ENCODE measurements at regions not wholly inside any gene's neighbourhood (a gene's known extent, or its start where the extent isn't known, plus 50 kb on each side); places are given as distances from the start of the nearest gene placed in this dataset.

GRCh38 chr5:143505354-143505753, 101.9 kb upstream of the NR3C1 start:
- Histone ChIP-seq H3K79me2 (no peaks in the 10 kb centered on the region), H3K4me3 (no peak overlapping the region), H3K9me2 (replicated peaks; ENCODE audit: insufficient read depth) (no peaks in the 10 kb centered on the region), H3K27ac (no peak overlapping the region), H2AFZ (no peak overlapping the region), H3K36me3 (replicated peaks; ENCODE audit: insufficient read depth, low read depth) (no peaks in the 10 kb centered on the region), H3K27me3 (no peaks in the 10 kb centered on the region), H3K4me2 (no peak overlapping the region), H4K20me1 (ENCODE audit: insufficient read depth, poor library complexity, severe bottlenecking) (no peaks in the 10 kb centered on the region), H3K4me1 (ENCODE audit: insufficient read depth) (peaks cover 12% of the 10 kb centered on the region), H3K9me3 (ENCODE audit: low read depth) (no peaks in the 10 kb centered on the region)
- DNase-seq (ENCODE audit: low spot score), result no peak
- TF ChIP-seq EZH2phosphoT487 (IDR thresholded peaks at IDR 0.05; ENCODE audit: low read depth, severe bottlenecking, unreplicated experiment), result no peak
- TF ChIP-seq CTCF (IDR thresholded peaks at IDR 0.05; ENCODE audit: poor library complexity), result no peak
- TF ChIP-seq EZH2 (IDR thresholded peaks at IDR 0.05; ENCODE audit: borderline replicate concordance), result no peak

DNA sequence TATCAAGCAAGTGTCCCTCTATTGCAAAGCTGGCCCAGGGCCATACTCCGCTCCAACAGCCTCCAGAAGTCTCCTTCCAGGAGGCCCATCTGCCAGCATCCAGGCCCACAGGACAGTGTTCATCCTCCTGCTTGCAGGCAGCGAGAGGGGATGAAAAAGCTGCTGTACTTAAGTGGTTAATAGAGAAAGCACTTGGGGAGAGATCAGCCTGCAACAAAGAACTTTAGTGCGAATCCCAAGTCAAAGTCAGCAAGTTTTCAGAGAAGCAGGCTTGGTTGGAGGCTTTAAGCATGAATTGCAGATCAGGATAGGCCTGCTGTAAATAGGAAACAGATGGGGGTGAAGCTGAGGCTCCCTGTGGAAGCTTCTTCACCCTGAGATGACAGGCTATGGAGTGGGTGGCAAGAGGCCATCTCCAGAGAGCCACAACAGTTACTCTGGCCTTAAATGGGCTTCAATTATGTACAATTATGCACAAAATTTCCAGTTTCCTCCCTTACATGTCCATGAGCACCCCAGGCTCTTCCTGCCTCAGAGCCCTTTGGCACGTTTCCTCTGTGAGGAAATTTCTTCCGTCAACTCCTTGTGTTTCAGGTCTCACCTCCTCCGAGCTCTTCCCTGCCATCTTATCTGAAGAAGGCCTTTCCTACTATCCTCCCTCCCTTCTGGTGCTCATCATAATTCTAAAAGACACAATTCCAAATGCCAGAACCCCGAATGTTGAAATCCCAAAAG, 98.0 kb upstream of the NR3C1 start:
- Histone ChIP-seq H3K9me2 (replicated peaks; ENCODE audit: insufficient read depth) (no peaks in the 10 kb centered on the region), H3K79me2 (no peaks in the 10 kb centered on the region), H3K4me1 (ENCODE audit: insufficient read depth) (peaks cover 1% of the 10 kb centered on the region), H3K9me3 (ENCODE audit: low read depth) (no peaks in the 10 kb centered on the region), H3K4me2 (no peak overlapping the region), H2AFZ (no peak overlapping the region), H3K36me3 (replicated peaks; ENCODE audit: insufficient read depth, low read depth) (no peaks in the 10 kb centered on the region), H3K27me3 (no peaks in the 10 kb centered on the region), H3K27ac (no peak overlapping the region), H4K20me1 (ENCODE audit: insufficient read depth, poor library complexity, severe bottlenecking) (no peaks in the 10 kb centered on the region), H3K4me3 (no peak overlapping the region)
- TF ChIP-seq CTCF (IDR thresholded peaks at IDR 0.05; ENCODE audit: poor library complexity) (no peak), EZH2 (IDR thresholded peaks at IDR 0.05; ENCODE audit: borderline replicate concordance) (no peak), EZH2phosphoT487 (IDR thresholded peaks at IDR 0.05; ENCODE audit: low read depth, severe bottlenecking, unreplicated experiment) (no peak)
- DNase-seq (ENCODE audit: low spot score), result no peak
- WGBS (ENCODE audit: low lambda C conversion rate, missing lambda C conversion rate), result 88% methylated on average over 7 of the region's 7 CpGs

- Histone ChIP-seq H3K4me2 (no peak overlapping the region), H3K4me3 (no peak overlapping the region), H2AFZ (no peak overlapping the region), H3K4me1 (ENCODE audit: insufficient read depth) (peaks cover 10% of the 10 kb centered on the region), H3K9me2 (replicated peaks; ENCODE audit: insufficient read depth) (no peaks in the 10 kb centered on the region), H3K36me3 (replicated peaks; ENCODE audit: insufficient read depth, low read depth) (no peaks in the 10 kb centered on the region), H3K9me3 (ENCODE audit: low read depth) (no peaks in the 10 kb centered on the region), H3K79me2 (no peaks in the 10 kb centered on the region), H3K27ac (no peak overlapping the region), H4K20me1 (ENCODE audit: insufficient read depth, poor library complexity, severe bottlenecking) (no peaks in the 10 kb centered on the region), H3K27me3 (no peaks in the 10 kb centered on the region)
- no peak for DNase-seq (ENCODE audit: low spot score)
- TF ChIP-seq CTCF (IDR thresholded peaks at IDR 0.05; ENCODE audit: poor library complexity), result no peak
- TF ChIP-seq EZH2phosphoT487 (IDR thresholded peaks at IDR 0.05; ENCODE audit: low read depth, severe bottlenecking, unreplicated experiment), result no peak
- TF ChIP-seq EZH2 (IDR thresholded peaks at IDR 0.05; ENCODE audit: borderline replicate concordance), result no peak
- WGBS (ENCODE audit: low lambda C conversion rate, missing lambda C conversion rate), result 78% methylated on average over 2 of the region's 2 CpGs
These were observed 96.1 kb upstream of the NR3C1 start for GRCh38 chr5:143499480-143500114.

All from hepatocyte (in vitro differentiated cells).